ENCODE measurements at regions not wholly inside any gene's neighbourhood (a gene's known extent, or its start where the extent isn't known, plus 50 kb on each side); places are given as distances from the start of the nearest gene placed in this dataset.
"Not testable (repeated sequence)": the region's sequence is repeated elsewhere in the genome, so short reads cannot be mapped to it uniquely, and the experiment has no call there.

DNA sequence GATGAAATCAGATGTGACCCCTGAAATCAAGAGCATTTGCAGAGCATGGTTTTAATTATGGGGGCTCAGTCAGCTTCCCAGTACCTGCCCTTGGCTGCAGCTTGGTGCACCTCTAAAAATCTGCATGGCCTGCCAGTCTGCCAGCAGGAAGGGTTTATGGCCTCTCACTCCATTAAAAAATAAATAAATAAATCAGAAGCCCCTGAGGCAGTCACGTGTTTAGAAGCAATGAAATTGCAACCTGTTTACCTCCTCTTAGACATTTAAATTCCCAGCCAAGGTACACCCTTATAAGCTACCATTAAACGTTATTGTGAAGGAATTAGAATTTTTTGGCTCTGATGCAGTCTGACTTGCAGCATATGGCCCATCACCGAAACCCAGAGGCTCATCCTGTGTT lies 114.0 kb upstream of the LDB2 start:
- H3K4me1 ChIP-seq, result no peaks in the 10 kb centered on the region
- TF ChIP-seq EP300 (IDR thresholded peaks at IDR 0.05) (no peak), POLR2AphosphoS5 (IDR thresholded peaks at IDR 0.05) (no peak), POLR2A (IDR thresholded peaks at IDR 0.05) (no peak)
- TF ChIP-seq, protein P1, sequence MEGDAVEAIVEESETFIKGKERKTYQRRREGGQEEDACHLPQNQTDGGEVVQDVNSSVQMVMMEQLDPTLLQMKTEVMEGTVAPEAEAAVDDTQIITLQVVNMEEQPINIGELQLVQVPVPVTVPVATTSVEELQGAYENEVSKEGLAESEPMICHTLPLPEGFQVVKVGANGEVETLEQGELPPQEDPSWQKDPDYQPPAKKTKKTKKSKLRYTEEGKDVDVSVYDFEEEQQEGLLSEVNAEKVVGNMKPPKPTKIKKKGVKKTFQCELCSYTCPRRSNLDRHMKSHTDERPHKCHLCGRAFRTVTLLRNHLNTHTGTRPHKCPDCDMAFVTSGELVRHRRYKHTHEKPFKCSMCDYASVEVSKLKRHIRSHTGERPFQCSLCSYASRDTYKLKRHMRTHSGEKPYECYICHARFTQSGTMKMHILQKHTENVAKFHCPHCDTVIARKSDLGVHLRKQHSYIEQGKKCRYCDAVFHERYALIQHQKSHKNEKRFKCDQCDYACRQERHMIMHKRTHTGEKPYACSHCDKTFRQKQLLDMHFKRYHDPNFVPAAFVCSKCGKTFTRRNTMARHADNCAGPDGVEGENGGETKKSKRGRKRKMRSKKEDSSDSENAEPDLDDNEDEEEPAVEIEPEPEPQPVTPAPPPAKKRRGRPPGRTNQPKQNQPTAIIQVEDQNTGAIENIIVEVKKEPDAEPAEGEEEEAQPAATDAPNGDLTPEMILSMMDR (IDR thresholded peaks at IDR 0.05), result no peak
- WGBS, 2 donors, result 52 to 72% methylated on average over 3 of the region's 3 CpGs
- no peak overlapping the region for H3K4me3 ChIP-seq
- DNase-seq, result no peak
- H3K36me3 ChIP-seq, result no peaks in the 10 kb centered on the region
- no peaks in the 10 kb centered on the region for H3K9me3 ChIP-seq
- intact Hi-C loops (cut with DNase I), result no loop called here
- H3K27ac ChIP-seq, result no peak overlapping the region
- no peaks in the 10 kb centered on the region for H3K27me3 ChIP-seq

DNA sequence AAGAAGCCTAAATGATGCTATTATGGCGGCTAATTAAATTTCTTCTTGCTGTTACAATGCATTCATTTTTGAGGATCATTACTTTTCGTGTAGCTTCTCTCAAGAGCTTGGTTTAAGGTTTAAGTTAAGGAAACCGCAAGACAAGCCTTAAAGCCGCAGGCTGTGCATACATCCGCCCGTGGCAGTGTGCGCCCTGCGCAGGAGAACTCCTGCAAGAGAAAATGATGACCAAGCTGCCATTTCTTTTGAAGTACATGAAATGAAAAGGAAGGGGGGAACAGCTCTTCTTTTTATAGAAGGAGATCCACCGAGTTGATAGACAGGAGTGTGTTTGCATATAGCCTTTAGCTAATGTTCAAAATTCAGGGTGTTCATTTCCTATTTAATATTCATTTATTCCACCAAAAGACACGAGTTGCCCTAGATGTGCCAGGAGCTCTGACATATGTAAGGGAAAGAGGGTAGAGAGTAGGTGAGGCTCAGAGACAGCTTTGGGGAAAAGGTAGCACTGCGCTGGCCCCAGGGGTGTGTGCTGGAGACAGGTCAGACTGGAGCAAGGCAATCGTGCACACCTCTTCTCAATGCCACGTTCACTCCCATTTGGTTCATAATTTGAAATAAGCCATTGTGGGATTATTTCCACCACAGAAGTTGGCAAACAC lies 112.1 kb upstream of the LDB2 start:
- Histone ChIP-seq H3K9me3 (no peaks in the 10 kb centered on the region), H3K27me3 (no peaks in the 10 kb centered on the region), H3K27ac (no peak overlapping the region), H3K36me3 (no peaks in the 10 kb centered on the region), H3K4me3 (no peak overlapping the region), H3K4me1 (no peaks in the 10 kb centered on the region)
- DNase-seq, result no peak
- no peak for TF ChIP-seq POLR2A (IDR thresholded peaks at IDR 0.05)
- TF ChIP-seq, protein P1 (IDR thresholded peaks at IDR 0.05), result no peak
- WGBS, 2 donors, result 89 to 92% methylated on average over 13 of the region's 13 CpGs
- intact Hi-C loops (cut with DNase I), result no loop called here

DNA sequence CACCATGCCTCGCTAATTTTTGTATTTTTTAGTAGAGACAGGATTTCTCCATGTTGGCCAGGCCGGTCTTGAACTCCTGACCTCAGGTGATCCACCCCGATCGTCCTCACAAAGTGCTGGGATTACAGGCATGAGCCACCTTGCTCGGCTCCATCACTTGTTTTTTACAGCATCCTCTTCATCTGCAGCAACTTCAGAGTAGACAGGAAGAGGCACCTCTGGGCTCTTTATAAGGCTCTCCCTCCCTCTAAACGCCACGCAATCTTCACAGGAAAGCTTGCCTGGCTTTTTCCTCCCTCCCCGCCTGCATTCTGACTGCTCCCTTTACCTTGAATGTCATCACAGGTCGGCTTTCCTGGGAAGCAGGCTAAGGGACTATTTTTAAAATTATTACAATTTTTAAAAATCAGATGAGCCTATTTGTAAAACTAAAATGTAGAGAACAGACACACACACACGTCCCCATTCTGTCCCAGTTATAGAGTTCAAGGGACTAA lies 111.5 kb upstream of the LDB2 start:
- Histone ChIP-seq H3K4me3 (no peak overlapping the region), H3K4me1 (no peaks in the 10 kb centered on the region), H3K9me3 (no peaks in the 10 kb centered on the region), H3K36me3 (no peaks in the 10 kb centered on the region), H3K27me3 (no peaks in the 10 kb centered on the region), H3K27ac (no peak overlapping the region)
- intact Hi-C loops (cut with DNase I), result no loop called here
- DNase-seq, result no peak
- TF ChIP-seq POLR2A (IDR thresholded peaks at IDR 0.05), result no peak
- no peak for TF ChIP-seq EP300 (IDR thresholded peaks at IDR 0.05)
- TF ChIP-seq, protein P1 (IDR thresholded peaks at IDR 0.05), result no peak
- TF ChIP-seq POLR2AphosphoS5 (IDR thresholded peaks at IDR 0.05), result no peak
- 81% methylated on average over 10 of the region's 10 CpGs for WGBS, 2 donors

DNA sequence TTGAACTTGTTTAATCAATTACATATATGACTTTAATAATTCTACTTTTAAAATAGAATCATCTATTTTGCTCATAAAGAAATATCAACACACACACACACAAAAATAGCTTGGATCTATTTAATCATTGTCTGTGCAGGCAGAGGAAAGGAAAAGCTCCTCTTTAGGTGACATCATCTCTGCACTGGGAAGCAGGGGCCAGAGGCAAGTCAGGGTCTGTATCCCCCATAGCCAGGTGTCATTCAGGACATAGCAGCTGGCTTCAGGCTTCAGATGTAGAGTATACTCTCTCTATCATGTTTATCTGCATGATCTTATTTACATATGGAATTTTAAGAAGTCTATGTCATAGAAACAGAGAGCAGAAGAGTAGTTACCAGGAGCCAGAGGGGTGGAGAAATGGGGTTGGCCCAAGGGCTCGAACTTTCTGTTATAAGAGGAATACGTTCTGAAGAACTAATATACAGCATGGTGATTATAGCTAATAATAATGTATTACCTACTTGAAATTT lies 110.4 kb upstream of the LDB2 start:
- intact Hi-C loops (cut with DNase I), result no loop called here
- DNase-seq, result no peak
- 84 to 85% methylated on average over 2 of the region's 2 CpGs for WGBS, 2 donors

DNA sequence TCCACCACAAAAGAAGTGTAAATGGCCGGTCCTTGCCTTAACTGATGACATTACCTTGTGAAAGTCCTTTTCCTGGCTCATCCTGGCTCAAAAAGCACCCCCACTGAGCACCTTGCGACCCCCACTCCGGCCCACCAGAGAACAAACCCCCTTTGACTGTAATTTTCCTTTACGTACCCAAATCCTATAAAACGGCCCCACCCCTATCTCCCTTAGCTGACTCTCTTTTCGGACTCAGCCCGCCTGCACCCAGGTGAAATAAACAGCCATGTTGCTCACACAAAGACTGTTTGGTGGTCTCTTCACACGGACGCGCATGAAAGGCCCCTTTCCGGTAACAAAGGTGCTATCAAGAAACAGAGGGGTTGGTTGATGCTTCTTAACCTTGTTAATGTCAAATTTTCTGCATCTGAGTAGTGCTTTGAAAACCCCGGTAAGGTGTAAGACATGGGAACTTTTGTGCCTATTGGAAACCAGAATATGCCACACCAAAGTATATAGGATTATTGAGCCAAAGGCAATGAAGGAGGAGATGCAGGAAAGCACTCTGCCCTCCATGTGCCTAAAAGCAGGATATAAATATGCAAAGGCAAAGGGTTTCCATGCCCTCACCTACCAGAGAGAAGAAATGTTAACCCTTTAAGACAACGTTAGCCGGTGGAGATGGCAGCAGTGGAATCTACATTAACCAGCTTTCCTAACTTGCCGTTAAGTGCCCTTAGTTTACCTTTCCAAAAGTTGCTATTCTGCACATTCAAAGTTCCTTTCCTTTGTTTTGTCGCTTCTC lies 105.4 kb upstream of the LDB2 start:
- WGBS, 2 donors, result 82 to 83% methylated on average over 16 of the region's 16 CpGs
- H3K27me3 ChIP-seq; H3K36me3 ChIP-seq; intact Hi-C loops (cut with DNase I); H3K4me1 ChIP-seq; H3K9me3 ChIP-seq; H3K4me3 ChIP-seq; H3K27ac ChIP-seq; DNase-seq: not testable (repeated sequence)

More for the DNA sequence above, 110.4 kb upstream of the LDB2 start:
- Histone ChIP-seq H3K27me3 (no peaks in the 10 kb centered on the region), H3K36me3 (no peaks in the 10 kb centered on the region), H3K9me3 (no peaks in the 10 kb centered on the region), H3K27ac (no peak overlapping the region), H3K4me1 (no peaks in the 10 kb centered on the region), H3K4me3 (no peak overlapping the region)
- TF ChIP-seq, protein P1 (IDR thresholded peaks at IDR 0.05), result no peak
- TF ChIP-seq POLR2A (IDR thresholded peaks at IDR 0.05), result no peak

Measured in sigmoid colon (tissue), 6 donors.